Endothelial cell of umbilical vein (primary cell): ENCODE measurements at regions not wholly inside any gene's neighbourhood (a gene's known extent, or its start where the extent isn't known, plus 50 kb on each side); places are given as distances from the start of the nearest gene placed in this dataset.

ENCODE experiments used
- BruUV-seq: library from RNA; stranded (reverse); fragments of 400-500 nt; replicated peaks from 2 replicates; lab custom pipeline; 2021; lab: Mats Ljungman, UMichigan
- CTCF ChIA-PET: fragments of 300-600, 350-600 bp; sonication (Branson Sonifier 250); formaldehyde crosslinking; loops from one replicate; lab custom pipeline; 2021; ENCODE audit warnings: antibody characterized with exemption, inconsistent platforms; lab: Charles Lee
- POLR2A ChIA-PET: fragments of 300-600, 350-600 bp; sonication (Branson Sonifier 250); formaldehyde crosslinking; loops from one replicate; lab custom pipeline; 2021; ENCODE audit warnings: antibody characterized with exemption, inconsistent platforms; lab: Charles Lee
- DNase-seq: peaks from one replicate; pipeline ENCODE4 v3.0.0-alpha.2; 2011; ENCODE audit warnings: low read depth, low spot score
- FAIRE-seq: peaks from 2 replicates; lab custom pipeline; 2011; peaks lifted over from hg19 to GRCh38; lab: Jason Lieb, UNC
- H2AFZ ChIP-seq: 2 replicates; pipeline ENCODE4 v1.6.0; 2012; ENCODE audit warnings: low read depth, low read length, control low read depth, inconsistent platforms
- H3K27ac ChIP-seq: 2 replicates; pipeline ENCODE4 v1.5.1; 2011; ENCODE audit warnings: low read depth, mild to moderate bottlenecking, control low read depth, low read length, moderate library complexity; ENCODE audit not compliant: insufficient read depth
- H3K27me3 ChIP-seq, 2 experiments: 2 replicates each; pipeline versions ENCODE4 v1.6.0 to v1.6.1; 2011; ENCODE audit warnings: low read length in 2 of 2, mixed read lengths in 1 of 2; ENCODE audit not compliant: control insufficient read depth in 2 of 2, insufficient read depth in 2 of 2
- H3K36me3 ChIP-seq, 2 experiments: 2 replicates in 1 of 2; 3 replicates in 1 of 2; pipeline ENCODE4 v1.5.1; 2011; ENCODE audit warnings: low read length in 2 of 2, mild to moderate bottlenecking in 1 of 2, moderate library complexity in 1 of 2; ENCODE audit not compliant: control insufficient read depth in 2 of 2, insufficient read depth in 2 of 2; ENCODE audit errors: extremely low read depth in 1 of 2
- H3K4me1 ChIP-seq: 3 replicates; pipeline ENCODE4 v1.5.1; 2011; ENCODE audit warnings: mild to moderate bottlenecking, low read length; ENCODE audit not compliant: control insufficient read depth, insufficient read depth; ENCODE audit errors: extremely low read depth
- H3K4me2 ChIP-seq: 2 replicates; pipeline ENCODE4 v1.6.1; 2011; ENCODE audit warnings: low read length, control low read depth, mixed read lengths; ENCODE audit not compliant: insufficient read depth
- H3K4me3 ChIP-seq, 3 experiments: fragments of 200-600 bp in 1 of 3; sonication (generic), shearing (Covaris generic) in 1 of 3; replicated peaks in 1 of 3; 2 replicates each; pipeline ENCODE4 v1.5.1; 2011 to 2016; ENCODE audit warnings: control low read depth in 3 of 3, low read length in 3 of 3, mild to moderate bottlenecking in 2 of 3, inconsistent platforms in 1 of 3, low read depth in 1 of 3, moderate library complexity in 1 of 3; ENCODE audit not compliant: insufficient read depth in 1 of 3
- H3K79me2 ChIP-seq: 2 replicates; pipeline ENCODE4 v1.6.0; 2012; ENCODE audit warnings: low read length, inconsistent platforms; ENCODE audit not compliant: control insufficient read depth, insufficient read depth
- H3K9ac ChIP-seq: replicated peaks from 2 replicates; pipeline ENCODE3; 2011; ENCODE audit warnings: low read length, control low read depth; ENCODE audit not compliant: insufficient read depth; ENCODE audit errors: extremely low read depth
- H3K9me1 ChIP-seq: replicated peaks from 3 replicates; pipeline ENCODE4 v1.6.0; 2011; ENCODE audit warnings: mild to moderate bottlenecking, low read length; ENCODE audit not compliant: control insufficient read depth, insufficient read depth; ENCODE audit errors: extremely low read depth
- H3K9me3 ChIP-seq: replicated peaks from 2 replicates; pipeline ENCODE4 v1.5.1; 2012; ENCODE audit warnings: low read length, inconsistent platforms; ENCODE audit not compliant: control insufficient read depth, insufficient read depth
- H4K20me1 ChIP-seq: replicated peaks from 2 replicates; pipeline ENCODE3; 2011; ENCODE audit warnings: mild to moderate bottlenecking, low read length; ENCODE audit not compliant: control insufficient read depth, insufficient read depth; ENCODE audit errors: extremely low read depth
- EZH2 ChIP-seq: IDR thresholded peaks from 2 replicates; pipeline ENCODE4 v1.6.1; 2012; ENCODE audit warnings: borderline replicate concordance, low read depth, mild to moderate bottlenecking, moderate library complexity, low read length, inconsistent platforms; ENCODE audit not compliant: severe bottlenecking
- FOS ChIP-seq: IDR thresholded peaks from 2 replicates; pipeline ENCODE4 v1.6.1; 2011; ENCODE audit warnings: mild to moderate bottlenecking, low read length, moderate library complexity, borderline replicate concordance; ENCODE audit not compliant: insufficient read depth
- GATA2 ChIP-seq: IDR thresholded peaks from 2 replicates; pipeline ENCODE4 v1.7.0; 2011; ENCODE audit warnings: low read depth, mild to moderate bottlenecking, moderate library complexity, mixed read lengths, low read length; ENCODE audit not compliant: insufficient read length, insufficient read depth
- POLR2A ChIP-seq: IDR thresholded peaks from 2 replicates; pipeline ENCODE4 v1.6.1; 2012; ENCODE audit warnings: low read depth, mild to moderate bottlenecking, control low read depth, low read length
- POLR2AphosphoS5 ChIP-seq: IDR thresholded peaks from 2 replicates; pipeline ENCODE4 v1.6.1; 2012; ENCODE audit warnings: low read depth, mild to moderate bottlenecking, control low read depth, low read length, moderate library complexity; ENCODE audit not compliant: insufficient read depth
- dilution Hi-C: fragments of 300-500 bp; cut with MboI; formaldehyde crosslinking; loops from one replicate; pipeline ENCODE4 v1.15.0; 2019; ENCODE audit warnings: low sequenced_read_pairs; ENCODE audit not compliant: extremely low pct_ligation_motif_present
- intact Hi-C: fragments of 100-400 bp; cut with micrococcal nuclease; formaldehyde crosslinking; loops from one replicate; pipeline ENCODE4 v1.10.0; 2022
- TF ChIP-seq, protein P1 (sequence below): IDR thresholded peaks from 2 replicates; pipeline ENCODE4 v1.6.1; 2011; ENCODE audit not compliant: insufficient read depth, insufficient read length
- TF ChIP-seq, protein P2 (sequence below), 2 donors: IDR thresholded peaks; 1 replicate in 1 of 2; 2 replicates in 1 of 2; pipeline ENCODE4 v1.5.1; 2011; ENCODE audit warnings: low read length in 2 of 2, mild to moderate bottlenecking in 2 of 2, moderate library complexity in 2 of 2, control low read depth in 1 of 2, inconsistent platforms in 1 of 2, low read depth in 1 of 2; ENCODE audit not compliant: insufficient read depth in 1 of 2; ENCODE audit errors: extremely low read depth in 1 of 2

DNA sequence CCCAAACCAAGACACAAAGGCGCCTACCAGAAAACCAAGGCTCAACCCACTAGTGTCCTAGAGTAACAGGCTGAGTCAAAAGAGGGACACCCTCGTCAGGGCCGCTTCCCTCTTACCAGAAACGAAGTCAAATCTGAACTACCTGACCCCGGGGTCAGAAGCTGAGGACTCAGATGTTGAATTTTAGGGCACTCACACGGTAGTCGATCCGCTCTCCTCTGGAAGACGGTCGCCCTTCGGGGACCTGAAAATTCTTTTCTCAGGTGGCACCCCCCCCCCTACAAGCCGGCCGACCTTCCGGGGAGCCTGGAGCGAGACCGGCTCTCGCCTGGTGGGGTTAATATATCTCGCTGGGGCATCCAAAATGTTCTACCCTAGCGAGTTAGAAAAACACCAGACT, 121.1 kb upstream of the KCNJ3 start:
- ChIA-PET POLR2A (no interaction called here), CTCF (no interaction called here)
- no peak overlapping the region for H3K9ac ChIP-seq
- no peak overlapping the region for H3K27ac ChIP-seq
- H3K4me2 ChIP-seq: no peak overlapping the region
- no peak overlapping the region for H2AFZ ChIP-seq
- no TSS peak for BruUV-seq
- no peaks in the 10 kb centered on the region for H3K4me1 ChIP-seq
- H4K20me1 ChIP-seq: no peaks in the 10 kb centered on the region
- H3K9me1 ChIP-seq: no peaks in the 10 kb centered on the region
- H3K9me3 ChIP-seq: no peaks in the 10 kb centered on the region
- H3K27me3 ChIP-seq: no peaks in the 10 kb centered on the region
- no peaks in the 10 kb centered on the region for H3K79me2 ChIP-seq
- dilution Hi-C loops: no loop called here
- no peaks in the 10 kb centered on the region for H3K36me3 ChIP-seq
- intact Hi-C loops: no loop called here
- H3K4me3 ChIP-seq: no peak overlapping the region
- FAIRE-seq: no peak
- TF ChIP-seq GATA2 (no peak), POLR2A (no peak), POLR2AphosphoS5 (no peak), EZH2 (no peak)
- TF ChIP-seq, protein P1, sequence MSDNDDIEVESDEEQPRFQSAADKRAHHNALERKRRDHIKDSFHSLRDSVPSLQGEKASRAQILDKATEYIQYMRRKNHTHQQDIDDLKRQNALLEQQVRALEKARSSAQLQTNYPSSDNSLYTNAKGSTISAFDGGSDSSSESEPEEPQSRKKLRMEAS: no peak
- TF ChIP-seq, protein P2, sequence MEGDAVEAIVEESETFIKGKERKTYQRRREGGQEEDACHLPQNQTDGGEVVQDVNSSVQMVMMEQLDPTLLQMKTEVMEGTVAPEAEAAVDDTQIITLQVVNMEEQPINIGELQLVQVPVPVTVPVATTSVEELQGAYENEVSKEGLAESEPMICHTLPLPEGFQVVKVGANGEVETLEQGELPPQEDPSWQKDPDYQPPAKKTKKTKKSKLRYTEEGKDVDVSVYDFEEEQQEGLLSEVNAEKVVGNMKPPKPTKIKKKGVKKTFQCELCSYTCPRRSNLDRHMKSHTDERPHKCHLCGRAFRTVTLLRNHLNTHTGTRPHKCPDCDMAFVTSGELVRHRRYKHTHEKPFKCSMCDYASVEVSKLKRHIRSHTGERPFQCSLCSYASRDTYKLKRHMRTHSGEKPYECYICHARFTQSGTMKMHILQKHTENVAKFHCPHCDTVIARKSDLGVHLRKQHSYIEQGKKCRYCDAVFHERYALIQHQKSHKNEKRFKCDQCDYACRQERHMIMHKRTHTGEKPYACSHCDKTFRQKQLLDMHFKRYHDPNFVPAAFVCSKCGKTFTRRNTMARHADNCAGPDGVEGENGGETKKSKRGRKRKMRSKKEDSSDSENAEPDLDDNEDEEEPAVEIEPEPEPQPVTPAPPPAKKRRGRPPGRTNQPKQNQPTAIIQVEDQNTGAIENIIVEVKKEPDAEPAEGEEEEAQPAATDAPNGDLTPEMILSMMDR (IDR thresholded peaks at IDR 0.05; ENCODE audit: extremely low read depth in 1 of 2, insufficient read depth in 1 of 2, low read depth in 1 of 2, low read length in 2 of 2): no peak
- no peak for DNase-seq

DNA sequence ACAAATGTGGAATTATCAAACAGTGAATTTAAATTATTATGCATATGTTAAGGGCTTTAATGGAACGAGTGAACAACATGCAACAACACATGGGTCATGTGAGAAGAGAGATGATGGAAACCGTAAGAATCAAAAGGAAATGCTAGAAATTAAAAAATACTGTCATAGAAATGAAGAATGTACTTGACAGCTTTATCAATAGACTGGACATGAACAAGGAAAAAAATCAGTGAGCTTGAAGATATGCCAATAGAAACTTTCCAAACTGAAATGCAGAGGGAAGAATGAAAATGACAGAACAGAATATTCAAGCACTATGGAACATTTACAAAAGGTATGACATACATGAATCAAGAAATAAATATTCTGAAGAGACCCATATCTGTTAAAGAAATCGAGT, 117.7 kb upstream of the KCNJ3 start:
- H3K9me1 ChIP-seq: no peaks in the 10 kb centered on the region
- H3K9me3 ChIP-seq: no peaks in the 10 kb centered on the region
- dilution Hi-C loops: no loop called here
- H3K79me2 ChIP-seq: no peaks in the 10 kb centered on the region
- FAIRE-seq (no peak), DNase-seq (no peak)
- H2AFZ ChIP-seq: no peak overlapping the region
- CTCF ChIA-PET: interaction anchor here (0.5 kb wide), 1 partner anchor 71 kb away, joined by 5 read pairs; no protein-coding TSS in a partner anchor
- BruUV-seq: no TSS peak
- intact Hi-C loops: no loop called here
- POLR2A ChIA-PET: no interaction called here
- TF ChIP-seq FOS: no peak
- TF ChIP-seq GATA2: no peak
- TF ChIP-seq, protein P2 (IDR thresholded peaks at IDR 0.05; ENCODE audit: extremely low read depth in 1 of 2, insufficient read depth in 1 of 2, low read depth in 1 of 2, low read length in 2 of 2): no peak
- no peaks in the 10 kb centered on the region for H3K4me1 ChIP-seq
- no peaks in the 10 kb centered on the region for H3K27me3 ChIP-seq
- no peaks in the 10 kb centered on the region for H3K36me3 ChIP-seq
- H3K9ac ChIP-seq: no peak overlapping the region
- H3K27ac ChIP-seq: no peak overlapping the region
- H3K4me2 ChIP-seq: no peak overlapping the region
- H3K4me3 ChIP-seq: no peak overlapping the region
- H4K20me1 ChIP-seq: no peaks in the 10 kb centered on the region
